Mesenchymal stem cell (in vitro differentiated cells and primary cell): ENCODE measurements at regions not wholly inside any gene's neighbourhood (a gene's known extent, or its start where the extent isn't known, plus 50 kb on each side); places are given as distances from the start of the nearest gene placed in this dataset.

ENCODE experiments used
- DNase-seq: peaks from one replicate; pipeline ENCODE4 v3.0.0-alpha.2; 2013
- H2AFZ ChIP-seq: one replicate; pipeline ENCODE4 v1.6.1; 2013; ENCODE audit warnings: low read depth, mild to moderate bottlenecking, control low read depth, inconsistent platforms, low read length, moderate library complexity
- H2AK5ac ChIP-seq: 2 replicates; pipeline ENCODE4 v1.6.1; 2013; ENCODE audit warnings: low read length, moderate library complexity, mild to moderate bottlenecking, inconsistent platforms; ENCODE audit not compliant: severe bottlenecking
- H2BK120ac ChIP-seq: one replicate; pipeline ENCODE4 v1.6.1; 2013; ENCODE audit warnings: low read depth, mild to moderate bottlenecking, inconsistent platforms, low read length, moderate library complexity
- H2BK12ac ChIP-seq, 2 experiments: one replicate each; pipeline ENCODE4 v1.6.1; 2013; ENCODE audit warnings: inconsistent platforms in 2 of 2, low read length in 2 of 2, mild to moderate bottlenecking in 2 of 2, moderate library complexity in 2 of 2, control low read depth in 1 of 2
- H2BK15ac ChIP-seq: one replicate; pipeline ENCODE4 v1.6.1; 2013; ENCODE audit warnings: mild to moderate bottlenecking, low read depth, inconsistent platforms; ENCODE audit not compliant: poor library complexity, severe bottlenecking
- H2BK5ac ChIP-seq: 2 replicates; pipeline ENCODE4 v1.6.1; 2013; ENCODE audit warnings: low read depth, mild to moderate bottlenecking, low read length, control low read depth, inconsistent platforms; ENCODE audit not compliant: poor library complexity, severe bottlenecking
- H3K14ac ChIP-seq, 2 experiments: one replicate each; pipeline ENCODE4 v1.6.1; 2013; ENCODE audit warnings: inconsistent platforms in 2 of 2, low read length in 2 of 2, control low read depth in 1 of 2, mild to moderate bottlenecking in 1 of 2, moderate library complexity in 1 of 2
- H3K18ac ChIP-seq, 2 experiments: one replicate each; pipeline ENCODE4 v1.6.1; 2013; ENCODE audit warnings: inconsistent platforms in 2 of 2, low read length in 2 of 2, control low read depth in 1 of 2, low read depth in 1 of 2, mild to moderate bottlenecking in 1 of 2
- H3K23ac ChIP-seq, 2 experiments: one replicate each; pipeline ENCODE4 v1.6.1; 2013; ENCODE audit warnings: inconsistent platforms in 2 of 2, low read length in 2 of 2, mild to moderate bottlenecking in 2 of 2, moderate library complexity in 2 of 2, control low read depth in 1 of 2
- H3K27ac ChIP-seq: 2 replicates; pipeline ENCODE4 v1.5.1; 2013; ENCODE audit warnings: mild to moderate bottlenecking, moderate library complexity, low read length, control low read depth, inconsistent platforms; ENCODE audit not compliant: poor library complexity, severe bottlenecking
- H3K27me3 ChIP-seq, 2 experiments: 2 replicates each; pipeline versions ENCODE4 v1.6.1 to v1.7.0; 2013; ENCODE audit warnings: low read length in 2 of 2, mild to moderate bottlenecking in 2 of 2, moderate library complexity in 2 of 2, control low read depth in 1 of 2, inconsistent platforms in 1 of 2; ENCODE audit not compliant: control insufficient read depth in 1 of 2, insufficient read depth in 1 of 2
- H3K36me3 ChIP-seq, 2 experiments: 2 replicates each; pipeline versions ENCODE4 v1.6.1 to v1.7.0; 2013; ENCODE audit warnings: low read length in 2 of 2, control low read depth in 1 of 2, inconsistent platforms in 1 of 2, low read depth in 1 of 2, mild to moderate bottlenecking in 1 of 2; ENCODE audit not compliant: insufficient read depth in 2 of 2, control insufficient read depth in 1 of 2
- H3K4ac ChIP-seq, 2 experiments: one replicate each; pipeline ENCODE4 v1.6.1; 2013; ENCODE audit warnings: inconsistent platforms in 2 of 2, low read length in 2 of 2, mild to moderate bottlenecking in 2 of 2, moderate library complexity in 2 of 2, control low read depth in 1 of 2, low read depth in 1 of 2
- H3K4me1 ChIP-seq: 2 replicates; pipeline ENCODE4 v1.6.1; 2013; ENCODE audit warnings: low read depth, low read length, control low read depth; ENCODE audit not compliant: control insufficient read depth, insufficient read depth
- H3K4me2 ChIP-seq: 2 replicates; pipeline ENCODE4 v1.6.1; 2013; ENCODE audit warnings: low read length, mild to moderate bottlenecking, inconsistent platforms; ENCODE audit not compliant: poor library complexity, severe bottlenecking
- H3K4me3 ChIP-seq, 2 experiments: 2 replicates each; pipeline versions ENCODE4 v1.5.1 to v1.7.0; 2013; ENCODE audit warnings: low read length in 2 of 2, mild to moderate bottlenecking in 2 of 2, control low read depth in 1 of 2, low read depth in 1 of 2; ENCODE audit not compliant: insufficient read depth in 1 of 2
- H3K79me1 ChIP-seq: replicated peaks from 2 replicates; pipeline ENCODE4 v1.6.1; 2013; ENCODE audit warnings: mild to moderate bottlenecking, control low read depth, low read length, inconsistent platforms; ENCODE audit not compliant: poor library complexity, severe bottlenecking
- H3K9ac ChIP-seq: 2 replicates; pipeline ENCODE4 v1.7.0; 2013; ENCODE audit warnings: mild to moderate bottlenecking, low read length, moderate library complexity
- H3K9me3 ChIP-seq: 2 replicates; pipeline ENCODE4 v1.7.0; 2013; ENCODE audit warnings: mild to moderate bottlenecking, low read length; ENCODE audit not compliant: control insufficient read depth
- H4K8ac ChIP-seq: one replicate; pipeline ENCODE4 v1.6.1; 2013; ENCODE audit warnings: inconsistent platforms, mild to moderate bottlenecking, low read length, moderate library complexity
- H4K91ac ChIP-seq: one replicate; pipeline ENCODE4 v1.6.1; 2013; ENCODE audit warnings: mild to moderate bottlenecking, low read length, inconsistent platforms
- WGBS: methylation state at CpG from one replicate; pipeline ENCODE4 v1.1.7; 2013; ENCODE audit warnings: mixed read lengths; 5-methylcytosine and 5-hydroxymethylcytosine counted together

- H3K27ac ChIP-seq, result no peak overlapping the region
- no peak overlapping the region for H2BK15ac ChIP-seq
- 38% methylated on average over 1 of the region's 2 CpGs for WGBS
- no peak overlapping the region for H3K4me2 ChIP-seq
- no peaks in the 10 kb centered on the region for H3K4me1 ChIP-seq
- H2BK5ac ChIP-seq, result no peak overlapping the region
- no peak overlapping the region for H4K91ac ChIP-seq
- H3K9me3 ChIP-seq, result peaks cover 4% of the 10 kb centered on the region
- no peak overlapping the region for H2AK5ac ChIP-seq
- no peak overlapping the region for H3K14ac ChIP-seq
- no peaks in the 10 kb centered on the region for H3K79me1 ChIP-seq
- H3K4me3 ChIP-seq, result no peak overlapping the region
- H3K4ac ChIP-seq, result no peak overlapping the region
- no peaks in the 10 kb centered on the region for H3K36me3 ChIP-seq
- H4K8ac ChIP-seq, result no peak overlapping the region
- H2BK12ac ChIP-seq, result no peak overlapping the region
- H3K18ac ChIP-seq, result no peak overlapping the region
- no peaks in the 10 kb centered on the region for H3K27me3 ChIP-seq
- H2BK120ac ChIP-seq, result no peak overlapping the region
- no peak overlapping the region for H2AFZ ChIP-seq
- DNase-seq, result no peak
- no peak overlapping the region for H3K9ac ChIP-seq
- H3K23ac ChIP-seq, result no peak overlapping the region
Measured at GRCh38 chr16:48790151-48790550, 180.2 kb upstream of the N4BP1 start.

GRCh38 chr16:48788475-48788874 is 178.5 kb upstream of the N4BP1 start:
- Histone ChIP-seq H3K4me3 (no peak overlapping the region), H3K4me1 (no peaks in the 10 kb centered on the region), H2BK12ac (no peak overlapping the region), H4K8ac (no peak overlapping the region), H3K27ac (no peak overlapping the region), H2BK120ac (no peak overlapping the region), H2AFZ (no peak overlapping the region), H4K91ac (no peak overlapping the region), H3K79me1 (no peaks in the 10 kb centered on the region), H3K23ac (no peak overlapping the region), H2AK5ac (no peak overlapping the region), H3K9ac (no peak overlapping the region), H3K4me2 (no peak overlapping the region), H3K9me3 (peaks cover 4% of the 10 kb centered on the region), H2BK5ac (no peak overlapping the region), H3K18ac (no peak overlapping the region), H3K36me3 (no peaks in the 10 kb centered on the region), H3K14ac (no peak overlapping the region), H3K27me3 (no peaks in the 10 kb centered on the region), H2BK15ac (no peak overlapping the region), H3K4ac (no peak overlapping the region)
- WGBS, result 68% methylated on average over 2 of the region's 3 CpGs
- no peak for DNase-seq

- Histone ChIP-seq H2AK5ac (no peak overlapping the region), H3K27me3 (no peaks in the 10 kb centered on the region), H3K36me3 (no peaks in the 10 kb centered on the region), H4K8ac (no peak overlapping the region), H3K4ac (no peak overlapping the region), H3K18ac (no peak overlapping the region), H2AFZ (no peak overlapping the region), H3K79me1 (no peaks in the 10 kb centered on the region), H3K9ac (no peak overlapping the region), H3K9me3 (peaks cover 24% of the 10 kb centered on the region), H2BK120ac (no peak overlapping the region), H2BK5ac (no peak overlapping the region), H3K4me2 (no peak overlapping the region), H2BK12ac (no peak overlapping the region), H3K23ac (no peak overlapping the region), H2BK15ac (no peak overlapping the region), H3K4me3 (no peak overlapping the region), H3K4me1 (no peaks in the 10 kb centered on the region), H3K14ac (no peak overlapping the region), H4K91ac (no peak overlapping the region), H3K27ac (no peak overlapping the region)
- WGBS, result 68% methylated on average over 4 of the region's 4 CpGs
- no peak for DNase-seq
Measured at GRCh38 chr16:48745541-48745940, 135.6 kb upstream of the N4BP1 start.

GRCh38 chr16:48740964-48741363 is 131.0 kb upstream of the N4BP1 start:
- Histone ChIP-seq H3K18ac (no peak overlapping the region), H2BK5ac (no peak overlapping the region), H3K27me3 (no peaks in the 10 kb centered on the region), H3K79me1 (no peaks in the 10 kb centered on the region), H2AK5ac (no peak overlapping the region), H3K4me2 (no peak overlapping the region), H2BK12ac (no peak overlapping the region), H3K4ac (no peak overlapping the region), H3K4me1 (no peaks in the 10 kb centered on the region), H3K9me3 (peaks cover 13% of the 10 kb centered on the region), H3K36me3 (no peaks in the 10 kb centered on the region), H3K4me3 (no peak overlapping the region), H4K91ac (no peak overlapping the region), H4K8ac (no peak overlapping the region), H3K27ac (no peak overlapping the region), H2BK120ac (no peak overlapping the region), H3K9ac (no peak overlapping the region), H3K23ac (no peak overlapping the region), H2AFZ (no peak overlapping the region), H3K14ac (no peak overlapping the region), H2BK15ac (no peak overlapping the region)
- no peak for DNase-seq
- WGBS, result 51% methylated on average over 6 of the region's 6 CpGs
